Upper lobe of left lung (tissue), 4 donors: ENCODE measurements at regions not wholly inside any gene's neighbourhood (a gene's known extent, or its start where the extent isn't known, plus 50 kb on each side); places are given as distances from the start of the nearest gene placed in this dataset.

Source experiments
- CTCF ChIP-seq, 6 experiments: fragments of 450-650 bp in 4 of 6; fragments of 200-600 bp in 2 of 6; sonication (generic) in 2 of 6; IDR thresholded peaks; one replicate each; pipeline ENCODE4 v1.5.1; 2016 to 2019; ENCODE audit warnings: antibody characterized with exemption in 6 of 6
- EP300 ChIP-seq, 4 donors: sonication (generic); formaldehyde crosslinking; IDR thresholded peaks; one replicate each; pipeline ENCODE4 v1.5.1; 2017; ENCODE audit warnings: antibody characterized with exemption in 4 of 4, control low read depth in 2 of 4
- POLR2AphosphoS5 ChIP-seq, 2 donors: sonication (generic); formaldehyde crosslinking; IDR thresholded peaks; one replicate each; pipeline ENCODE4 v1.5.1; 2017; ENCODE audit warnings: antibody characterized with exemption in 2 of 2

GRCh38 chr10:22833353-22833752, 94.5 kb upstream of the ARMC3 start:
- TF ChIP-seq CTCF (IDR thresholded peaks at IDR 0.05), result no peak
- no peak for TF ChIP-seq EP300 (IDR thresholded peaks at IDR 0.05)
- no peak for TF ChIP-seq POLR2AphosphoS5 (IDR thresholded peaks at IDR 0.05)
